ENCODE measurements at regions not wholly inside any gene's neighbourhood (a gene's known extent, or its start where the extent isn't known, plus 50 kb on each side); places are given as distances from the start of the nearest gene placed in this dataset.

DNA sequence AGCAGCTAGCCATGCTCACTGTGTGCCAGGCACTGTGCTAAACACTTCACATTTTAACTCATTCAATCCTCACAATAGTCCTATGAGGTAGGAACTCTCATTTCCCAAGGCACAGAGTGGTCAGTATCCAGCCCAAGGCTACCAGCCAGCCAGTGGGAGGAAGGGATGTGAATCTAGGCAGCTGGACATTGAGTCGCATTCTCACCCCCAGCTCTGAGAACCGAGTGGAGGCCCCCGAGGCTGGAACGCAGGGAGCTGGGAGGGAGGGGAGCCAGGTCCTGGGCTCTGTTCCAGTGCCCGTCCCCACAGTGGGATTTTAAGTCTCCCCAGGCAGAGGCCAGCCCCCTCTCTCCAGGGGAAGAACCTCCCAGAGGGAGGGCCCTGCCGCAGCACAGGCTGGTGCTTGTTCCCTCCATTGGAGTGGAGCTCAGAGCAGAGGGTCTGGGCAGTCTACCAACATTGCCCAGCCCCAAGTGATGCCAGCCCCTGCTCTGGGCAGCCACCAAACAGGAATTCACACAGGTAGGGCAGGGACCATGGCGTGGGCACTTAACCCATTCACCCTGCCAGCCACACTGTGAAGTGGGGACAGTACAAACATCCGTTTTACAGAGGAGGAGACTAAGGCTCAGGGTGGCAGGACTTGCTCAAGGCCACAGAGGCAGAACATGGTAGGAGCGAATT lies 131.3 kb downstream of the CEBPB start:
- intact Hi-C loops (cut with DNase I): no loop called here
- no peaks in the 10 kb centered on the region for H3K27me3 ChIP-seq
- H3K27ac ChIP-seq: peak overlapping the region; percentile 81 to 90 (median 84)
- WGBS, 2 donors: 24 to 39% methylated on average over 7 to 8 of the region's 9 CpGs
- no peaks in the 10 kb centered on the region for H3K36me3 ChIP-seq
- no peaks in the 10 kb centered on the region for H3K9me3 ChIP-seq
- DNase-seq: no peak
- H3K4me3 ChIP-seq: peak overlapping the region in 1 of 4 donors; percentile 59
- TF ChIP-seq POLR2A (IDR thresholded peaks at IDR 0.05): no peak
- TF ChIP-seq, protein P1, sequence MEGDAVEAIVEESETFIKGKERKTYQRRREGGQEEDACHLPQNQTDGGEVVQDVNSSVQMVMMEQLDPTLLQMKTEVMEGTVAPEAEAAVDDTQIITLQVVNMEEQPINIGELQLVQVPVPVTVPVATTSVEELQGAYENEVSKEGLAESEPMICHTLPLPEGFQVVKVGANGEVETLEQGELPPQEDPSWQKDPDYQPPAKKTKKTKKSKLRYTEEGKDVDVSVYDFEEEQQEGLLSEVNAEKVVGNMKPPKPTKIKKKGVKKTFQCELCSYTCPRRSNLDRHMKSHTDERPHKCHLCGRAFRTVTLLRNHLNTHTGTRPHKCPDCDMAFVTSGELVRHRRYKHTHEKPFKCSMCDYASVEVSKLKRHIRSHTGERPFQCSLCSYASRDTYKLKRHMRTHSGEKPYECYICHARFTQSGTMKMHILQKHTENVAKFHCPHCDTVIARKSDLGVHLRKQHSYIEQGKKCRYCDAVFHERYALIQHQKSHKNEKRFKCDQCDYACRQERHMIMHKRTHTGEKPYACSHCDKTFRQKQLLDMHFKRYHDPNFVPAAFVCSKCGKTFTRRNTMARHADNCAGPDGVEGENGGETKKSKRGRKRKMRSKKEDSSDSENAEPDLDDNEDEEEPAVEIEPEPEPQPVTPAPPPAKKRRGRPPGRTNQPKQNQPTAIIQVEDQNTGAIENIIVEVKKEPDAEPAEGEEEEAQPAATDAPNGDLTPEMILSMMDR (IDR thresholded peaks at IDR 0.05): no peak
- peaks cover 29 to 54% (median 49%) of the 10 kb centered on the region in 3 donors for H3K4me1 ChIP-seq

DNA sequence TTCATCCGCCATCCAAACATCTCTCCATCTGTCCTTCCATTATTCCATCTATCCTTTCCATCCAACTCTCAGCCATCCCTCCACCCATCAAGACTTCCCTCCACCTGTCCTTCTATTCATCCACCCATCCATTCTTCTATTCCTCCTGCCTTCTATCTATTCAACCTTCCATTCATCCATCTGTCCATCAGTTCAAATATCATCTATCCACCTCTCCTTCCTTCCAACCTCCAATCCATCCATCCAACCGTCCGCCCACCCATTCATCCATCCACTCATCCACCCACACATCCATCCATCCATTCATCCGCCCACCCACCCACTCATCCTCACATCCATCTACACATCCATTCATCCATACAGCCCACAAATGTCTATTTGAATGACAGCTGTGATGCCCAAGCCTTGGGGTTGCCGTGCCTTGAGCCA lies 132.1 kb downstream of the CEBPB start:
- Histone ChIP-seq H3K4me3 (no peak overlapping the region), H3K9me3 (no peaks in the 10 kb centered on the region), H3K4me1 (peaks cover 29 to 52% (median 47%) of the 10 kb centered on the region in 3 donors), H3K36me3 (no peaks in the 10 kb centered on the region), H3K27ac (peak overlapping the region in 2 of 4 donors; percentile 87 to 90), H3K27me3 (no peaks in the 10 kb centered on the region)
- no peak for TF ChIP-seq POLR2A (IDR thresholded peaks at IDR 0.05)
- TF ChIP-seq, protein P1 (IDR thresholded peaks at IDR 0.05): no peak
- intact Hi-C loops (cut with DNase I): no loop called here
- DNase-seq: no peak
- WGBS, 2 donors: 89 to 94% methylated on average over 5 of the region's 5 CpGs

DNA sequence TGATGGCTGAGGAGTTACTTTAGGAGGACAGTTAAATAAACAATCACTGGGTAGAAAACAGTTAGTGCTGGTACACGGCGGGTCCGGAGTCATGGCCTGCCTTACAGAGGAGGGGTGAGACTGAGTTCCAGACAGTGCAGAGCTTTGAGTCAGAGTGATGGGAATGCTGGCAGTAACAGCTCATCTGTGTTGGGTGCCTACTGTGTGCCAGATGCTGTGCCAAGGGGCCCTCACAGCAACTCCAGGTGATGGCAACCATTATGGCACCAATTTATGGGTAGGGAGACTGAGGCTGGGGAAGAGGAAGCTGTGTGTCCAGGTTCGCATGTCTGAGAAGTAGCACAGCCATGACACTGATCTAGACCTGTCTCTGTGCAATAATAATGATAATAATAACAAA lies 132.6 kb downstream of the CEBPB start:
- Histone ChIP-seq H3K4me3 (no peak overlapping the region), H3K9me3 (no peaks in the 10 kb centered on the region), H3K27me3 (no peaks in the 10 kb centered on the region), H3K27ac (no peak overlapping the region), H3K4me1 (peaks cover 29 to 47% (median 42%) of the 10 kb centered on the region in 3 donors), H3K36me3 (no peaks in the 10 kb centered on the region)
- whole genome bisulfite sequencing, 2 donors: 91 to 94% methylated on average over 4 of the region's 4 CpGs
- intact Hi-C loops (cut with DNase I): no loop called here
- DNase-seq: no peak
- no peak for TF ChIP-seq POLR2A (IDR thresholded peaks at IDR 0.05)
- TF ChIP-seq, protein P1 (IDR thresholded peaks at IDR 0.05): no peak

DNA sequence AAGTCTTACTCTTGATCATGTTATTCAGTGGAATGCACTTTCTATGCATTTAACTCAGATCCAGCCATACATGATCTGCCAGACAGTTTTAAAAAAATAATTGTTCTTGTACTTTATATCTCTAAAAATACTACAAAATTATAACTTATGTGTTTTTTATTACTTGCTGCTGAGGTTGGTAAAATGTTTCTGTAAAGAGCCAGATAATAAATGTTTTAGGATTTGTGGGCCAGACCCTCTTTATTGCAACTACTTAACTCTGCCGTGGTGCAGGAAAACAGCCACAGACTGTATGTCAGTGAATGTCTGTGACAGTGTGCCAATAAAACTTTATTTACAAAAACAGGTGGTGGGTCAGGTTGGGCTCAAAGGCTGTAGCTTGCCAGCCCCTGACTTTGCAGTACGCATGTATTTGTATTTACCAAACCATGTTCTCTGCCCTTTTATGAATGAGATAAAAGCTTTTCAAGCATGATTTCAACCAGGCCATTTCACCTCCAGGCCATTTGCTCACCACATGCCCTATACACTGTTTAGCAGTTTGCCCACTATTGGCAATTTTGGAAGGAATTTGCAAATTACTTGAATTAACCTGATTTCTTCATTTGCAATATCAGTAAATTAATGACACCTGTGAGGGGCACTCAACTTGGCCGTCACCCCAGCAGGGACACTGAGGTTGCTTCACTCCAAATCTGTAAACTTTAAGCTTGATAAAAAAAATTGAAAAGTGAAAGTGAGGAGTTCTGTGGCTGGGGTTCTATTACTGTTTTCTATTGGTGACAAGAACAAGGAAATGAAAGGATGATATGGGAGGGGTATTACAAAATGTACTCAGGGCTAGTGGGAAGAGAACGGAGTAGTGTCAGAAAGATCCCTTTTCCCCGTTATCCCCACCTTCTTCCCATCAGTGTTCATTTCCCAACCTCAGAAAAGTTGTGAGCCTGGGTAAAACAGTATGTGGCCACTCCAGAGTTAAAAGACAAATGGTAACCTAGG lies 133.4 kb downstream of the CEBPB start:
- Histone ChIP-seq H3K27me3 (no peaks in the 10 kb centered on the region), H3K27ac (no peak overlapping the region), H3K36me3 (no peaks in the 10 kb centered on the region), H3K9me3 (no peaks in the 10 kb centered on the region), H3K4me1 (peaks cover 29 to 41% (median 39%) of the 10 kb centered on the region in 3 donors), H3K4me3 (no peak overlapping the region)
- TF ChIP-seq, protein P1 (IDR thresholded peaks at IDR 0.05): no peak
- TF ChIP-seq POLR2A (IDR thresholded peaks at IDR 0.05): no peak
- WGBS, 2 donors: 72 to 86% methylated on average over 5 of the region's 5 CpGs
- intact Hi-C loops (cut with DNase I): no loop called here
- DNase-seq: no peak

DNA sequence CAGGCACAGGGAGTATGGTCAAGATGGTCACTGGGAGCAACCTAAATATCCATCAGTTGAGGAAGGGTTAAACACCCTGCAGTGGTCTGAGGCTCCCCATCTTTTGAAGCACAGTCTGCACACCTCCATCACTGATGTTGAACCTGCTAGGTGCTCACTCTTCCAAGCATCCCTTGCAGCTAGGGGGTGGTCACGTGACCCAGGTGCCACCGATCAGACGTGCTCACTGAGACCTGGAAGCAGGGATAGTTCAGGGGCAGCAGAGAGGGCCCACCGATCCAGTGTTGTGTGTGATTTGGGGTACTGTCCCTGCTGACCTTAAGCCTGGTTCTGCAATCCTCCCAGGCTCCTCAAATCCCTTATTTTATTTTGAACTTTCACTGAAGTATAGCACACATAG lies 134.6 kb downstream of the CEBPB start:
- intact Hi-C loops (cut with DNase I): no loop called here
- H3K9me3 ChIP-seq: no peaks in the 10 kb centered on the region
- H3K4me3 ChIP-seq: no peak overlapping the region
- peaks cover 22 to 35% (median 31%) of the 10 kb centered on the region in 3 donors for H3K4me1 ChIP-seq
- H3K36me3 ChIP-seq: no peaks in the 10 kb centered on the region
- H3K27ac ChIP-seq: peak overlapping the region in 1 of 4 donors; percentile 25
- TF ChIP-seq, protein P1 (IDR thresholded peaks at IDR 0.05): no peak
- no peak for TF ChIP-seq POLR2A (IDR thresholded peaks at IDR 0.05)
- no peak for DNase-seq
- no peaks in the 10 kb centered on the region for H3K27me3 ChIP-seq
- WGBS, 2 donors: 98 to 100% methylated on average over 4 of the region's 4 CpGs
